Breast epithelium (tissue), 4 donors: ENCODE measurements at regions not wholly inside any gene's neighbourhood (a gene's known extent, or its start where the extent isn't known, plus 50 kb on each side); places are given as distances from the start of the nearest gene placed in this dataset.
A peak's percentile ranks its signal among the peaks of the same experiment; 100 is the strongest.

Source experiments
- DNase-seq, 2 donors: peaks; one replicate each; pipeline ENCODE4 v3.0.0-alpha.2; 2019; ENCODE audit warnings: low spot score in 2 of 2
- H3K27ac ChIP-seq, 2 donors: fragments of 200-600 bp; sonication (generic) in 1 of 2; one replicate each; pipeline ENCODE4 v1.5.1; 2016 to 2019; ENCODE audit warnings: mild to moderate bottlenecking in 1 of 2
- H3K27me3 ChIP-seq, 2 donors: fragments of 200-600 bp; sonication (generic) in 1 of 2; one replicate each; pipeline versions ENCODE4 v1.5.1 to v1.6.0; 2017 to 2019; ENCODE audit warnings: control low read depth in 1 of 2, mild to moderate bottlenecking in 1 of 2
- H3K36me3 ChIP-seq: fragments of 200-600 bp; one replicate; pipeline ENCODE4 v1.5.1; 2019
- H3K4me1 ChIP-seq, 2 donors: fragments of 200-600 bp; sonication (generic); one replicate each; pipeline ENCODE4 v1.5.1; 2016 to 2019; ENCODE audit warnings: control low read depth in 1 of 2
- H3K4me3 ChIP-seq, 3 donors: fragments of 200-600 bp; sonication (generic); 1 replicate in 2 of 3; 2 replicates in 1 of 3; pipeline ENCODE4 v1.5.1; 2016 to 2019; ENCODE audit warnings: mild to moderate bottlenecking in 3 of 3, moderate library complexity in 2 of 3
- H3K9me3 ChIP-seq, 2 donors: fragments of 200-600 bp; sonication (generic) in 1 of 2; one replicate each; pipeline ENCODE4 v1.5.1; 2016 to 2019; ENCODE audit warnings: control low read depth in 1 of 2
- POLR2A ChIP-seq: fragments of 450-650 bp; IDR thresholded peaks from one replicate; pipeline ENCODE4 v1.6.1; 2016; ENCODE audit warnings: antibody characterized with exemption, mild to moderate bottlenecking, moderate library complexity
- POLR2AphosphoS5 ChIP-seq, 3 donors: sonication (generic); formaldehyde crosslinking; IDR thresholded peaks; one replicate each; pipeline ENCODE4 v1.6.1; 2017; ENCODE audit warnings: antibody characterized with exemption in 3 of 3
- intact Hi-C: fragments of 100-400 bp; cut with DNase I; formaldehyde crosslinking; loops from one replicate; pipeline ENCODE4 v1.15.1; 2023; ENCODE audit warnings: low total_unique reads
- TF ChIP-seq, protein P1 (sequence below), 3 donors: fragments of 450-650 bp; IDR thresholded peaks; one replicate each; pipeline ENCODE4 v1.5.1; 2016 to 2017; ENCODE audit warnings: antibody characterized with exemption in 3 of 3, mild to moderate bottlenecking in 3 of 3, moderate library complexity in 3 of 3

DNA sequence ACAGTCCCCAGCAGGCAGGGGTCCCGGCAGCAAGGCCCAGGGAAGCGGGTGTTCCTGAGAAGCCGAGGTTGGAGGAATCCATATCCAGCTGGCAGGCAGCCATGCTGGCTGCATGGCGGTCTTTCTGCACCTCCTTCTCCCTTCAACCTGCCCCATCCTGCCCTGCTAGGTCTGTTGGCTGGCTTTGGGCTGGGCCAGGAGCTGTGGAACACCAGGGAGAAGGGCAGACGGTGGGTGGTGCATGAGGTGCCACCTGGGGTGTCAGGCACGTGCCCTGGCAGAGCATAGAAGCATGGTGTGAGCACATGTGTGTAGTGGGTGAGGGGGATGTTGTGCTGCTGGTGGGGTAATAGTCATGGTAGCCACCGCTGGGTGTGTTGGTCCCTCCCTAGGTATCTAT lies 150.1 kb downstream of the PJA1 start:
- Histone ChIP-seq H3K4me1 (no peaks in the 10 kb centered on the region), H3K9me3 (no peaks in the 10 kb centered on the region), H3K36me3 (no peaks in the 10 kb centered on the region), H3K27me3 (peaks cover 0 to 69% of the 10 kb centered on the region in 2 donors), H3K27ac (peak overlapping the region in 1 of 2 donors; percentile 38), H3K4me3 (no peak overlapping the region)
- TF ChIP-seq, protein P1, sequence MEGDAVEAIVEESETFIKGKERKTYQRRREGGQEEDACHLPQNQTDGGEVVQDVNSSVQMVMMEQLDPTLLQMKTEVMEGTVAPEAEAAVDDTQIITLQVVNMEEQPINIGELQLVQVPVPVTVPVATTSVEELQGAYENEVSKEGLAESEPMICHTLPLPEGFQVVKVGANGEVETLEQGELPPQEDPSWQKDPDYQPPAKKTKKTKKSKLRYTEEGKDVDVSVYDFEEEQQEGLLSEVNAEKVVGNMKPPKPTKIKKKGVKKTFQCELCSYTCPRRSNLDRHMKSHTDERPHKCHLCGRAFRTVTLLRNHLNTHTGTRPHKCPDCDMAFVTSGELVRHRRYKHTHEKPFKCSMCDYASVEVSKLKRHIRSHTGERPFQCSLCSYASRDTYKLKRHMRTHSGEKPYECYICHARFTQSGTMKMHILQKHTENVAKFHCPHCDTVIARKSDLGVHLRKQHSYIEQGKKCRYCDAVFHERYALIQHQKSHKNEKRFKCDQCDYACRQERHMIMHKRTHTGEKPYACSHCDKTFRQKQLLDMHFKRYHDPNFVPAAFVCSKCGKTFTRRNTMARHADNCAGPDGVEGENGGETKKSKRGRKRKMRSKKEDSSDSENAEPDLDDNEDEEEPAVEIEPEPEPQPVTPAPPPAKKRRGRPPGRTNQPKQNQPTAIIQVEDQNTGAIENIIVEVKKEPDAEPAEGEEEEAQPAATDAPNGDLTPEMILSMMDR (IDR thresholded peaks at IDR 0.05): no peak
- TF ChIP-seq POLR2A (no peak), POLR2AphosphoS5 (IDR thresholded peaks at IDR 0.05) (no peak)
- no peak for DNase-seq
- intact Hi-C loops: no loop called here

DNA sequence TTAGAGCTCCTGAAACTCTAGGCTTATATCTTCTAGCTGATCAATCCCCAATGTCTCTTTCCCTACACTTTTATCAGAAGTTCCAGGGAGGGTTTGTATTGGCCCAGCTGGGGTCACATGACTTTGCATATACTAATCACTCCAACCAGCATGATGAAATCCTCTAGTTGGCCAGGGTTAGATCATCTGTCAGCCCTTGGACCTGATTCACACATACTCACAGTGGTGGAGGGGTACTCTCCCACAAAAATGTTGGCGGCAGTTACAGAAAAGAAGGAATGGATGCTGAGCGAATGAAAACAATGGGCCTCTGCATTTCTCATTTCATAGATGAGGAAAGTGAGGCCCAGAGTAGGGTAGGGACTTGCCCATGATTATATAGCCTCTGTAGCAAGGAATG lies 151.1 kb downstream of the PJA1 start:
- Histone ChIP-seq H3K27me3 (peaks cover 0 to 65% of the 10 kb centered on the region in 2 donors), H3K4me3 (no peak overlapping the region), H3K4me1 (no peaks in the 10 kb centered on the region), H3K36me3 (no peaks in the 10 kb centered on the region), H3K27ac (no peak overlapping the region), H3K9me3 (no peaks in the 10 kb centered on the region)
- no peak for TF ChIP-seq POLR2AphosphoS5 (IDR thresholded peaks at IDR 0.05)
- TF ChIP-seq POLR2A: no peak
- TF ChIP-seq, protein P1 (IDR thresholded peaks at IDR 0.05): no peak
- intact Hi-C loops: no loop called here
- DNase-seq: no peak

DNA sequence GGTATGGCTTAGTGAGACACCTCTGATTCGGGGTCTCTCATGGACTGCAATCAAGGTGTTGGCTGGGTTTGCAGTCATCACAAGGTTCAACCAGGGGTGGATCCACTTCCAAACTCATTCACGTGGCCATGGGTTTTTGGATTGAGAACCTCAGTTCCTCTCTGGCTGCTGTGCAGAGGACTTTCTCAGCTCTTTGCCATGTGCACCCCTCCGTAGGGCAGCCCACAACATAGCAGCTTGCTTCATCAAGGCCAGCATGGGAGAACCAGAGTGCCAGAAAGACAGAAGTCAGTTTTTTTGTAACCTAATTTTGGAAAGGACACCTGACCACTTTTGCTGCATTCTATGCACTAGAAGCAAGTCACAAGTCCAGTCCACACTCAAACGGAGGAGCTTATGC lies 154.9 kb downstream of the PJA1 start:
- H3K27me3 ChIP-seq: peaks cover 0 to 35% of the 10 kb centered on the region in 2 donors
- intact Hi-C loops: no loop called here
- no peak overlapping the region for H3K4me3 ChIP-seq
- H3K36me3 ChIP-seq: no peaks in the 10 kb centered on the region
- TF ChIP-seq POLR2A: no peak
- TF ChIP-seq, protein P1 (IDR thresholded peaks at IDR 0.05): no peak
- no peak for TF ChIP-seq POLR2AphosphoS5 (IDR thresholded peaks at IDR 0.05)
- DNase-seq: no peak
- no peaks in the 10 kb centered on the region for H3K4me1 ChIP-seq
- H3K27ac ChIP-seq: no peak overlapping the region
- H3K9me3 ChIP-seq: no peaks in the 10 kb centered on the region

DNA sequence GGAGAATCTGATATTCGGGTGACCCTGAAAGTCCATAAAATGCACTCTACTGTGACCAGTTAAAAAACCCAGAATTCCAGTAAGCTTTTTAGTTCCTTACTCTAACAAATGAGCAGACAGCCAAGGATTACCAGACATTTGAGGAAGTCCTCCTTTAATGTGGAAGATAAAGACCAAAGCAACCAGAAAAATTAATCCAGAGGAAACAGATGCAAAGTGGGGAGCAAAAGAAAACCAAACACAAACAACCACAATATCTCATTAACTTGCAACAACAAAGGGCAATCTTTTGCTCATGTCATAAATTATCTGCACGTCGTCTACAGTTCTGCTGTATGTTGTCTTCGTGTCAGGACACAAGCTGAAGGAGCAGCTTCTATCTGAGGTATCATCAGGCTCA lies 164.4 kb downstream of the PJA1 start:
- Histone ChIP-seq H3K36me3 (no peaks in the 10 kb centered on the region), H3K9me3 (no peaks in the 10 kb centered on the region), H3K4me3 (no peak overlapping the region), H3K27me3 (peaks cover 0 to 62% of the 10 kb centered on the region in 2 donors), H3K4me1 (no peaks in the 10 kb centered on the region), H3K27ac (no peak overlapping the region)
- TF ChIP-seq POLR2AphosphoS5 (IDR thresholded peaks at IDR 0.05): no peak
- TF ChIP-seq POLR2A: no peak
- TF ChIP-seq, protein P1 (IDR thresholded peaks at IDR 0.05): no peak
- DNase-seq: no peak
- intact Hi-C loops: no loop called here

DNA sequence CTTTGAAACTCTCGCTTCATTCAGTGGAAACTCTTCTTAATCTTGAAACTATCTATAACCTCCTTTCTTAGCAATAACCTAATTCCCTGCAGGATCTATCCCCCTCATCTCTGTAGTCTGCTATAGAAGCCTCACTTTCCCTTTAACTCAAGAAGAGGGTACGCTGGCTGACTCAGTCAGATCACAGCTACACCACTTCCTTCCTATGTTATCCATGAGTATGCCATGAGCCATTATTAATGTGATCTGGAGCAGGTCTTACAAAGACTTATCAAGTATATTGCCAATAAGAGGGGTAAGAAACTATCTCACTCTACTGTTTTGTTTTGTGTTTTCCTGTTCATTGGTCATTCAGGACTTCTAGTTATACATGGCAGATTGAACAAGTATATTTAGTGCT lies 165.3 kb downstream of the PJA1 start:
- Histone ChIP-seq H3K9me3 (no peaks in the 10 kb centered on the region), H3K36me3 (no peaks in the 10 kb centered on the region), H3K27me3 (peaks cover 0 to 66% of the 10 kb centered on the region in 2 donors), H3K4me1 (no peaks in the 10 kb centered on the region), H3K4me3 (no peak overlapping the region), H3K27ac (no peak overlapping the region)
- DNase-seq: no peak
- intact Hi-C loops: no loop called here
- TF ChIP-seq POLR2A (no peak), POLR2AphosphoS5 (IDR thresholded peaks at IDR 0.05) (no peak)
- TF ChIP-seq, protein P1 (IDR thresholded peaks at IDR 0.05): no peak
